Renal pelvis (tissue), 1 donor: ENCODE measurements at regions not wholly inside any gene's neighbourhood (a gene's known extent, or its start where the extent isn't known, plus 50 kb on each side); places are given as distances from the start of the nearest gene placed in this dataset.
"Not testable (repeated sequence)": the region's sequence is repeated elsewhere in the genome, so short reads cannot be mapped to it uniquely, and the experiment has no call there.

ENCODE experiments used
- DNase-seq: peaks from one replicate; pipeline ENCODE4 v3.0.0-alpha.2; 2013

DNA sequence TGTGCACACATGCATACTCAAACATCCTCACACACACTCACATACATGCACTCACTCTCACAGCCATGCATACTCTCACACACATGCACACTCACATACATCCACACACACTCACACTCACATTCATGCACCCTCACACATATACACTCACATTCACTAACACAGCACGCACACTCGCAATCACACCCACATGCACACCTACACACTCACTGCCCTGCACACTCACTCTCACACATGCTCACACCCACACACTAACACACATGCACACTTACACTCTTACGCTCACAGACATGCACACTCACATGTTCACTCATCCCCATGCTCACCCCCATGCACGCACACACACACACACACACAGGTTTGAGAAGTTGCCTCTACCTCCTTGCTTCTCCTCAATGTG is 63.2 kb upstream of the SFSWAP start:
- no peak for DNase-seq

- DNase-seq = not testable (repeated sequence)
These were observed 55.3 kb upstream of the SFSWAP start for GRCh38 chr12:131655469-131656174.

- not testable (repeated sequence) for DNase-seq
These were observed 54.1 kb upstream of the SFSWAP start for GRCh38 chr12:131656796-131657195.

DNA sequence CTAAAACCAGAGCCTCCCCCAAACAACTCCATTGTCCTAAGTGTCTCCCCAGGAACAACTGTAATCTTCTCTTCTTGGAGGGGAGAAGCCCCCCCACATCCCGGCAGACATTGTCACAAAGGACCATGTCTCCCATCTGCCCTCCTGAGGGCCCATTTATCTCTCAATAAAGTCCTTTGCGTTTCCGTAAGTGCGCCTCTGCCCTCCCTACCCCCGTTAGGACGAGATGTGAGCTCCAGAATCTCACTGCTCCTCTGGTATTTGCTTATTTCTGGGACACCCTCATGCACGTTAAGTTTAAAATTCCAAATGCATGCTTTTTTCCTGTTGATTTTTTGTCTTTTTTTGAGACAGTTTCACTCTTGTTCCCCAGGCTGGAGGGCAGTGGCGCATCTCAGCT is 52.3 kb upstream of the SFSWAP start:
- not testable (repeated sequence) for DNase-seq

- not testable (repeated sequence) for DNase-seq
These were observed 51.4 kb upstream of the SFSWAP start for GRCh38 chr12:131659484-131659883.

DNA sequence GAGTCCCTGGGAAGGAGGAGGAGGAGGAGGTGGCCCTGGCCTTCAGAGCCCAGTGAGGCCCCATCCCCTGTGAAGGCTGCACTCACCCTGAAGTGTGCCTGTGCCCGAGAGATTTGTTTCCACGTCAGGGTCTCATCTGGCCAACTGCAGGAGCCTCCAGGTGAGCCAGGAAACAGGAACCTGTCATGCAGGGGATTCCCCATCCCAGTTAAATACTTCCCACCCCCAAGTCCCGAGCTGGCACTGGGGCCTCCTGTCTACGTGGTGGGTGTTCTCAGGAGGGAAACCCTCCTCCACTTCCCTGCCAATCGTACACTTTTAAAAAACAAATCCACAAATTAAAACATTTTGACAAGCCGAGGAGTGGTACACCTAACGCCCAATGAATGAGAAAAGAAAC is 50.9 kb upstream of the SFSWAP start:
- DNase-seq = not testable (repeated sequence)

DNA sequence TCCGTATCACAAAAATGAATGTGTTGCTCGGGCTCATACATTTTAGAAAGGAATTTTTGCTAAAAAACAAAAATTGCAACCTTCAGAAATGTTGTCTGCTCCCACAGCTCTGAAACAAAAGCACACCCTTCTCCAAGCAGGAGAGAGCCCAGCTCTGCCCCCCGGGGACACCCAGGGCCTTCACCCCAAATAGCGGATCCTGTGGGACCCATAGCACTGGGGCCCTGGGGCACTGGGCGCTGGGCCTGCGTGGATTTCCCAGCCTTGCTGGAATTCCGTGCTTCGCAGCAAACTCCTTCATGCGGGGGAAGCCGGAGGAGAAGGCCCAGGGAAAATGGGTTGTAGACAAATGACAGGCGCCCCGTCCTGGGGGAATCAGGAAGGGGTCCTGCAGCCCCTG is 50.5 kb upstream of the SFSWAP start:
- not testable (repeated sequence) for DNase-seq
